Left ventricle myocardium inferior (tissue), 1 donor: ENCODE measurements at regions not wholly inside any gene's neighbourhood (a gene's known extent, or its start where the extent isn't known, plus 50 kb on each side); places are given as distances from the start of the nearest gene placed in this dataset.

Source experiments
- DNase-seq: peaks from one replicate; pipeline ENCODE4 v3.0.0-alpha.2; 2020
- H3K27ac ChIP-seq: fragments of 200-600 bp; replicated peaks from 2 replicates; pipeline ENCODE4 v1.8.0; 2021
- H3K27me3 ChIP-seq: fragments of 200-600 bp; 2 replicates; pipeline ENCODE4 v1.8.0; 2021; ENCODE audit warnings: low read depth
- H3K36me3 ChIP-seq: fragments of 200-600 bp; 2 replicates; pipeline ENCODE4 v1.8.0; 2021
- H3K4me1 ChIP-seq: fragments of 200-600 bp; 2 replicates; pipeline ENCODE4 v1.8.0; 2021
- H3K4me3 ChIP-seq: fragments of 200-600 bp; 2 replicates; pipeline ENCODE4 v1.8.0; 2021; ENCODE audit warnings: mild to moderate bottlenecking, moderate library complexity
- H3K9me3 ChIP-seq: fragments of 200-600 bp; replicated peaks from 2 replicates; pipeline ENCODE4 v1.8.0; 2021
- intact Hi-C: fragments of 100-400 bp; cut with micrococcal nuclease; formaldehyde crosslinking; loops from one replicate; pipeline ENCODE4 v1.11.0; 2022
- TF ChIP-seq, protein P1 (sequence below): fragments of 200-600 bp; IDR thresholded peaks from 2 replicates; pipeline ENCODE4 v1.8.0; 2021; ENCODE audit warnings: antibody characterized with exemption, mild to moderate bottlenecking, borderline replicate concordance
- donor health status: DM: no; HTN: yes; CAD: no; lungs with severe emphysema.

DNA sequence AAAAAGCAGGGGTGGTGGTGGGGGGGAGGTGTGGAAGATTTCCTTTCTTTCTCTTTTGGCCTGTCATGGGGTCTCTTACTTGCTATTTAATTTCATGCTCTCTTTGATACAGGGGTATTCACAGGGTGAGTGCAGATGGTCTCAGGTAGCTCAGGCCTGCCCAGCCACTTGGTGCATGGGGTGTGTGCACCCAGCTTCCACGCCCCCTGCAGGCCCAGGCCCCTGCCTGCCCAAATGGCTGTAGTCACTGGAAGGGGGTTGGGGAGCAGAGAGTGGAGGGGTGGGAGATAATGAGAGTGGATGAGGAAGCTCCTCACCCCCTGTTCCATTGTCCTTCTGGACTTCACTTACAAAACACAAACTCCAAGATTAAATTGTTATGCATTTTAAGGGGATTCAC lies 133.6 kb upstream of the SGK1 start:
- Histone ChIP-seq H3K9me3 (no peaks in the 10 kb centered on the region), H3K36me3 (no peaks in the 10 kb centered on the region), H3K4me3 (no peak overlapping the region), H3K4me1 (peaks cover 11% of the 10 kb centered on the region), H3K27me3 (no peaks in the 10 kb centered on the region), H3K27ac (no peak overlapping the region)
- intact Hi-C loops = no loop called here
- no peak for DNase-seq
- TF ChIP-seq, protein P1, sequence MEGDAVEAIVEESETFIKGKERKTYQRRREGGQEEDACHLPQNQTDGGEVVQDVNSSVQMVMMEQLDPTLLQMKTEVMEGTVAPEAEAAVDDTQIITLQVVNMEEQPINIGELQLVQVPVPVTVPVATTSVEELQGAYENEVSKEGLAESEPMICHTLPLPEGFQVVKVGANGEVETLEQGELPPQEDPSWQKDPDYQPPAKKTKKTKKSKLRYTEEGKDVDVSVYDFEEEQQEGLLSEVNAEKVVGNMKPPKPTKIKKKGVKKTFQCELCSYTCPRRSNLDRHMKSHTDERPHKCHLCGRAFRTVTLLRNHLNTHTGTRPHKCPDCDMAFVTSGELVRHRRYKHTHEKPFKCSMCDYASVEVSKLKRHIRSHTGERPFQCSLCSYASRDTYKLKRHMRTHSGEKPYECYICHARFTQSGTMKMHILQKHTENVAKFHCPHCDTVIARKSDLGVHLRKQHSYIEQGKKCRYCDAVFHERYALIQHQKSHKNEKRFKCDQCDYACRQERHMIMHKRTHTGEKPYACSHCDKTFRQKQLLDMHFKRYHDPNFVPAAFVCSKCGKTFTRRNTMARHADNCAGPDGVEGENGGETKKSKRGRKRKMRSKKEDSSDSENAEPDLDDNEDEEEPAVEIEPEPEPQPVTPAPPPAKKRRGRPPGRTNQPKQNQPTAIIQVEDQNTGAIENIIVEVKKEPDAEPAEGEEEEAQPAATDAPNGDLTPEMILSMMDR = no peak

DNA sequence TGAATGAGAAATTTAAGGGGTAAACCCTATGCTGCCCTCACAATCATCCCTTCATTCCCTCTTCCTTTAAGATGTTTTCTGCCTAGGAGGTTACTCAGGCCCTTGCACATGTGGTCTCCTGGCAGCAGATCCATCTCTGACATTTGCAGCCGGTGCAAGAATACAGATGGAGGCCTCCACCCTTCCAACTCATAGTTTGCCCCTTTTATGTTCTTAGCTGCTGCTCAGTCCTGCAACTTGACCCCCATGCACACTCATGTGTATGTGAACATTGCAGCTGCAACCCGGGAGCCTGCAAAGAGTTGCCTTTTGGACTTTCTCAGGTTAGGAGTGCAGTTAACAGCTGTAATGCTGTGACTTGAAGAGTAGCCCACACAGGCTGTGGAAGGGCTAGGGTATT lies 131.9 kb upstream of the SGK1 start:
- Histone ChIP-seq H3K9me3 (no peaks in the 10 kb centered on the region), H3K27me3 (no peaks in the 10 kb centered on the region), H3K27ac (no peak overlapping the region), H3K36me3 (no peaks in the 10 kb centered on the region), H3K4me3 (no peak overlapping the region), H3K4me1 (peaks cover 11% of the 10 kb centered on the region)
- TF ChIP-seq, protein P1 = no peak
- intact Hi-C loops = no loop called here
- DNase-seq = no peak

DNA sequence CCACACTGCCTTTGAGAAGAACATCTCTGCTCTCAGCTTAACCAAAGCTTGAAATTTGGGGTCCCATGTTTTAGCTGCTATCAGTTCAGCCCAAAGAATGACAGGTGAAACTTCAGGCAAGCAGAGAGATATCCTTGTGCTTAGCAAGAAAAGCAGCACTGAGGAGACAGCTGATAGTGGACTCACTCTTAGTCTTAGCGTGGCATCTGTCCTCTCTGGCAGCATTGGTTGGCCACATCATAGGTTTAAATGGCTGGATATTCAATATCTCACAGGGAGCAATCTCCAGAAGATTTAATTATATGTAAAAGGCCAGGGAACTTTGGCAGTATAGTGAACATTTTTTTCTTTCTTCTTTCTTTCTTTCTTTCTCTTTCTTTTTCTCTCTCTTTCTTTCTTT lies 131.1 kb upstream of the SGK1 start:
- no peak overlapping the region for H3K27ac ChIP-seq

DNA sequence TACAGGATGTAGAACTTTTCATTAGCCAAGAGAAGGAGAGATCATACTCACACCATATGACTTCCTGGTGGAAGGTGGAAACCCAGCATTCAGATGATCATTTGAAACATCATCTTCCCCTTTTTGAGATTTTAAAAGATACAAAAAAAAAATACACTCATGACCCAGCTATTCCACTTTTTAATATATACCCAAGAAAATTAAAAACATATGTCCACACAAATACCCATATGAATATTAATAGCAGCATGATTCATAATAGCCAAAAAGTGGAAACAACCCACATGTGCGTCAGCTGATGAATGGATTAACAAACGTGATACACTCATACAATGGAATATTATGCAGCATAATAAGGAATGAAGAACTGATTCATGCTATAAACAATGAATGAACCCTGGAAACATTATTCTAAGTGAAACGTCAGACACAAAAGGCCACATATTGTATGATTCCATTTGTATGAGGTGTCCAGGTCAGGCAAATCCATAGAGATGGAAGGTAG lies 130.0 kb upstream of the SGK1 start:
- TF ChIP-seq, protein P1 = no peak
- Histone ChIP-seq H3K9me3 (no peaks in the 10 kb centered on the region), H3K4me3 (no peak overlapping the region), H3K36me3 (no peaks in the 10 kb centered on the region), H3K27ac (no peak overlapping the region), H3K4me1 (peaks cover 11% of the 10 kb centered on the region), H3K27me3 (no peaks in the 10 kb centered on the region)
- intact Hi-C loops = no loop called here
- no peak for DNase-seq

More for the DNA sequence above, 131.1 kb upstream of the SGK1 start:
- Histone ChIP-seq H3K36me3 (no peaks in the 10 kb centered on the region), H3K9me3 (no peaks in the 10 kb centered on the region), H3K4me1 (peaks cover 11% of the 10 kb centered on the region), H3K4me3 (no peak overlapping the region), H3K27me3 (no peaks in the 10 kb centered on the region)
- no peak for DNase-seq
- TF ChIP-seq, protein P1 = no peak
- intact Hi-C loops = no loop called here

DNA sequence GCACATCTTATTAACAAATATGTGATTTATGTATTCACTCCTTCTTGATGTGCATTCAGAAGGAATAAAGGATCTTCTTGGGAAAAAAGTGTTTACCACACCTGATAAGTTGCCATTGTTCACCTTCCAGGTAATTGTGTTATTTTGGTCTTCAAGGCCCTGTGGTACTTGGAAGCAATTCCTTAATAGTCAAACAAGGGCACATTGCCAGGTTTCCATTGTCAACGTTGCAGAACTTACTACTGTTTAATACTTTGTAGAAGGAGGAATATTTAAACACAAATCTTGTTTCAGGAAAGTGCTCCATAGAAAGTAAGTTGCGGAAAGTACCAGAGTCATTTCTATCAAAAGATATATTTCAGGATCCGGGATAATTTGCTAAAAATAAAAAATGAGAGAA lies 129.5 kb upstream of the SGK1 start:
- no peak for DNase-seq
- H3K27ac ChIP-seq = no peak overlapping the region
- H3K4me1 ChIP-seq = peaks cover 11% of the 10 kb centered on the region
- H3K36me3 ChIP-seq = no peaks in the 10 kb centered on the region
- TF ChIP-seq, protein P1 = no peak
- H3K27me3 ChIP-seq = no peaks in the 10 kb centered on the region
- intact Hi-C loops = no loop called here
- no peak overlapping the region for H3K4me3 ChIP-seq
- no peaks in the 10 kb centered on the region for H3K9me3 ChIP-seq

DNA sequence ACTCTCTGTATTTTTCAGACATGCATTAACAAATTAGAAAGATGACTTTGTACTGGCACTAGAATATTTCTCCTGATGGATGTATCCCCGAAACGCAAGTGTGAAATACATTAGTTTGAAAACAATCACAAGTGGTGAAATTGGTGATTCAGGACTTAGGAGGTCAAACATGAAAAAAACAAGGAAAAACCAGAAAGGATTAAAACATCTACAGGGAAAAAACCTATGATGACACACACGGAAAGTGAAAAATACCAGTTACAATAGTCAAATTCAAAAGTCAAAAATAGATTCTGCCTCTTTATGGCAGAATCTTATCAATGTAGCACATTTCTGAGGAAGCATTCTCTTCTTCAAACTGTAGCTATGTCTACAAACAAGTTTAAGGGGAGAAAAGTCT lies 129.0 kb upstream of the SGK1 start:
- no peak for DNase-seq
- Histone ChIP-seq H3K9me3 (no peaks in the 10 kb centered on the region), H3K36me3 (no peaks in the 10 kb centered on the region), H3K27ac (no peak overlapping the region), H3K27me3 (no peaks in the 10 kb centered on the region), H3K4me1 (peaks cover 11% of the 10 kb centered on the region), H3K4me3 (no peak overlapping the region)
- TF ChIP-seq, protein P1 = no peak
- intact Hi-C loops = no loop called here
